22Rv1 (cell line): ENCODE measurements at regions not wholly inside any gene's neighbourhood (a gene's known extent, or its start where the extent isn't known, plus 50 kb on each side); places are given as distances from the start of the nearest gene placed in this dataset.
"Not testable (repeated sequence)": the region's sequence is repeated elsewhere in the genome, so short reads cannot be mapped to it uniquely, and the experiment has no call there.

Source experiments
- CTCF ChIP-seq: fragments of 450-650 bp; IDR thresholded peaks from 2 replicates; pipeline ENCODE4 v1.5.1; 2017; ENCODE audit warnings: mild to moderate bottlenecking
- ZFX ChIP-seq: fragments of 450-650 bp; IDR thresholded peaks from 2 replicates; pipeline ENCODE4 v1.6.1; 2017; ENCODE audit warnings: antibody characterized with exemption, borderline replicate concordance

GRCh38 chrX:121437666-121438065 lies 390.3 kb downstream of the GLUD2 start:
- not testable (repeated sequence) for TF ChIP-seq CTCF, ZFX
